ENCODE measurements at regions not wholly inside any gene's neighbourhood (a gene's known extent, or its start where the extent isn't known, plus 50 kb on each side); places are given as distances from the start of the nearest gene placed in this dataset.

DNA sequence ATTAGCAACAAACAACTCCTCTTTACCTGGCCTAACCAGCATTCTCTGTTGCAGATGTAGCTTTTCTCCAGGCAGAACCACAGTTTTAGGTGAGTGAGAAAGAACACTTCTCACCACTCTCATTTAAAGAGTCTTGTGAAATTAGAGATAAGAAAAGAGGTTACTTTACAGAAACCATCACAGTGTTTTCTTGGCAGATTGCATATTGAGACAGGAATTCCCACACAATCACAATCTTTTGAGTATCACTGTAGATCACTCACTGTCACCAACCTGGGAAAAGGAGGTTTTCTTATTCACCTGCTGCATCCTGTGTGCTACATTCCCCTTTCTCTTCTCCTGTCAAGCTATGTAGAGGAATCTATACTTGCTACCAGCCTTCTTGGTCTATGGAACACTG is 574.6 kb downstream of the SLC4A3 start:
- H3K79me2 ChIP-seq (ENCODE audit: control insufficient read depth, insufficient read depth, low read length), result no peaks in the 10 kb centered on the region
- no peak overlapping the region for H3K9ac ChIP-seq (ENCODE audit: low read length)
- no peak overlapping the region for H3K23ac ChIP-seq (ENCODE audit: low read length)
- no peaks in the 10 kb centered on the region for H3K27me3 ChIP-seq (ENCODE audit: insufficient read depth, low read length, poor library complexity)
- no peak for DNase-seq
- no peak overlapping the region for H2BK5ac ChIP-seq (ENCODE audit: low read length)
- H3K79me1 ChIP-seq (ENCODE audit: low read length), result no peaks in the 10 kb centered on the region
- no peak overlapping the region for H3K56ac ChIP-seq (ENCODE audit: low read length)
- no peak overlapping the region for H4K5ac ChIP-seq (ENCODE audit: low read length)
- no peak overlapping the region for H3K4ac ChIP-seq (ENCODE audit: low read depth, low read length)
- H4K8ac ChIP-seq (ENCODE audit: low read depth, low read length), result no peak overlapping the region
- no peak overlapping the region for H3K18ac ChIP-seq (ENCODE audit: low read length)
- no peak overlapping the region for H2BK15ac ChIP-seq (replicated peaks; ENCODE audit: low read depth)
- H2BK120ac ChIP-seq (ENCODE audit: low read depth, low read length), result no peak overlapping the region
- H3K4me3 ChIP-seq (ENCODE audit: low read length), result no peak overlapping the region
- no peaks in the 10 kb centered on the region for H3K36me3 ChIP-seq (ENCODE audit: control insufficient read depth, insufficient read depth, low read length)
- H3K4me1 ChIP-seq (ENCODE audit: control insufficient read depth, low read depth, low read length), result no peaks in the 10 kb centered on the region
- no peak overlapping the region for H2AK5ac ChIP-seq (ENCODE audit: low read length)
- H3K4me2 ChIP-seq (ENCODE audit: low read length), result no peak overlapping the region
- H3K27ac ChIP-seq (ENCODE audit: low read depth, low read length), result no peak overlapping the region

DNA sequence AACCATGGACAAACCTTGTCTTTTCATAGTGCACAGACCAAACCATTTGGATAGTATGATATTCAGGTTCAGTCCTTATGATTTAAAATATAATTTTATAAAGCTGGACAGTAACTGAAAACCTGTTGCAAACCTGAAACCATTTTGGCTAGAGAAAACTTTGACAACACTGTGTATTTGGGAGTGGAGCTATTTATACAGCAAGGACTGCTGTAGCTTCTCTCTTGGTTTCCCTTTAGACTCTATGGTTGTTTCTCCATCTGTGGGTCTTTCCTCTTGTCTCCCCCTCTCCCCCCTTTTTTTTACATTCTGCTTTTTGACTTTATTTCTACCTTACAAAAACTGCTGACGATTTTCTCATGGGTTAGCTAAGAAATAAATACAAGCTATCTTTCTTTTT is 581.7 kb downstream of the SLC4A3 start:
- no peaks in the 10 kb centered on the region for H3K4me1 ChIP-seq (ENCODE audit: control insufficient read depth, low read depth, low read length)
- no CpG with 5 or more reads among the region's 1 CpG for WGBS (ENCODE audit: extremely low coverage, insufficient coverage, low lambda C conversion rate)
- H3K4ac ChIP-seq (ENCODE audit: low read depth, low read length), result no peak overlapping the region
- H2BK15ac ChIP-seq (replicated peaks; ENCODE audit: low read depth), result no peak overlapping the region
- H2BK5ac ChIP-seq (ENCODE audit: low read length), result no peak overlapping the region
- H2AK5ac ChIP-seq (ENCODE audit: low read length), result no peak overlapping the region
- no peak overlapping the region for H4K8ac ChIP-seq (ENCODE audit: low read depth, low read length)
- H2BK120ac ChIP-seq (ENCODE audit: low read depth, low read length), result no peak overlapping the region
- H3K79me2 ChIP-seq (ENCODE audit: control insufficient read depth, insufficient read depth, low read length), result no peaks in the 10 kb centered on the region
- H4K5ac ChIP-seq (ENCODE audit: low read length), result no peak overlapping the region
- no peak overlapping the region for H3K23ac ChIP-seq (ENCODE audit: low read length)
- H3K36me3 ChIP-seq (ENCODE audit: control insufficient read depth, insufficient read depth, low read length), result no peaks in the 10 kb centered on the region
- no peaks in the 10 kb centered on the region for H3K79me1 ChIP-seq (ENCODE audit: low read length)
- no peaks in the 10 kb centered on the region for H3K27me3 ChIP-seq (ENCODE audit: insufficient read depth, low read length, poor library complexity)
- H3K27ac ChIP-seq (ENCODE audit: low read depth, low read length), result no peak overlapping the region
- H3K18ac ChIP-seq (ENCODE audit: low read length), result no peak overlapping the region
- no peak for DNase-seq
- H3K9ac ChIP-seq (ENCODE audit: low read length), result no peak overlapping the region
- no peak overlapping the region for H3K56ac ChIP-seq (ENCODE audit: low read length)
- H3K4me2 ChIP-seq (ENCODE audit: low read length), result no peak overlapping the region
- H3K4me3 ChIP-seq (ENCODE audit: low read length), result no peak overlapping the region

DNA sequence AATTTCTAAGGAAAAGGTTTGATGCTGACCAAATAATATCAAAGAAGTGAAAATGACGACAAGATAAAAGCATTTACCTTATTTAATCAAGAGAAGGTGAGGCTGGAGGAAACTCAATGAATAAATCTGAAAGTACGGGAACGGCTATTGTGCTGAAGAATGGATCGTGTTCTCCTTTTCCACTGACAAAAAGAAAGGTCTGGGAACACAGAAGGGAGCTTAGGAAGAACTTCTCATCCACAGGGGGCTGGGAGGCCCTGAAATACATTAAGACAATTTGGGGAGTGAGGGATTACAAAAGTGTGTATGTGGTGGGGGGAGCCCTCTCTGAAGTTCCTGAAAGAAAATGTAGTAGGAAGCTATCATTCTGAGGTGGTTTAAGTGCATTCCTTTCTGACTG is 582.3 kb downstream of the SLC4A3 start:
- no peak overlapping the region for H3K4me3 ChIP-seq (ENCODE audit: low read length)

DNA sequence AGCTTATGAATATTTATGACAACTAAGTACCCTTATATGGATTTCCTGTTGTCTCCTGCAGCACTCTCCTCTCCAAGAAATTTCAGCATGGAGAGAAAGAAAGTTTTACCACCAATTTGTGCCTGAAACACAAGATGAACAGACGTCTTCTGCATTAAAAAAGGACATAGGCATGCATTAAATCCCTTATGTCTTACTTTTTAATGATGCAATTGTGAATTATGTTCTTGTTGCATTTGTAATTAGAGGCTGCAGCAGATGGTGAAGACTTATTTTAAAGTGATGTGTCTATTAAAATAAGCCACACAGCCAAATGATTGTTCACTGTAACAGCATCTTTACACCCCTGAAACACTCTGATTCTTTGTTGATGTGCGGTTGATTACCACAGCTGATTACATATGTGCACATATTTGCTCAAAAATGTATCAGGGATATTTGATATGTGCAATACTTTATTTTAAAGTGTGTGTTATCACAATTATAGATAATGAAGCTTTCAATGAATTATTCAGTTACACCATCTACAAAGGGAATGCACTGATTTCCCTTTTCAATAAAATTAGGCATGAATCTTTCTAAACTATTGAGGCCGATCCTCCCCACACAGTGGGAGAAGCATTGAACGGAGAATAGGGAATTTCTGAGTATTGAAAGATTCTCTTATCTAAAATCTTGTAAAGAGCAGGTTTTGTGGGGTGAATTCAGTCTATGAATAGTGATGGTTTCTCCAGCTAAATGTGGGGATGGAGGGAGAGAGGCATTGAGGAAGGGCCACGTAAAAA is 585.1 kb downstream of the SLC4A3 start:
- Histone ChIP-seq H3K4me2 (ENCODE audit: low read length) (no peak overlapping the region), H3K4me1 (ENCODE audit: control insufficient read depth, low read depth, low read length) (no peaks in the 10 kb centered on the region), H3K79me2 (ENCODE audit: control insufficient read depth, insufficient read depth, low read length) (no peaks in the 10 kb centered on the region), H3K36me3 (ENCODE audit: control insufficient read depth, insufficient read depth, low read length) (no peaks in the 10 kb centered on the region), H3K56ac (ENCODE audit: low read length) (no peak overlapping the region), H3K27me3 (ENCODE audit: insufficient read depth, low read length, poor library complexity) (no peaks in the 10 kb centered on the region), H2BK120ac (ENCODE audit: low read depth, low read length) (no peak overlapping the region), H3K9ac (ENCODE audit: low read length) (no peak overlapping the region), H3K27ac (ENCODE audit: low read depth, low read length) (no peak overlapping the region), H3K4ac (ENCODE audit: low read depth, low read length) (no peak overlapping the region), H4K8ac (ENCODE audit: low read depth, low read length) (no peak overlapping the region), H3K18ac (ENCODE audit: low read length) (no peak overlapping the region), H3K79me1 (ENCODE audit: low read length) (no peaks in the 10 kb centered on the region), H2AK5ac (ENCODE audit: low read length) (no peak overlapping the region), H2BK15ac (replicated peaks; ENCODE audit: low read depth) (no peak overlapping the region), H4K5ac (ENCODE audit: low read length) (no peak overlapping the region), H2BK5ac (ENCODE audit: low read length) (no peak overlapping the region), H3K4me3 (ENCODE audit: low read length) (no peak overlapping the region), H3K23ac (ENCODE audit: low read length) (no peak overlapping the region)
- DNase-seq, result no peak
- WGBS (ENCODE audit: extremely low coverage, insufficient coverage, low lambda C conversion rate), result no CpG with 5 or more reads among the region's 5 CpGs

More for the DNA sequence above, 582.3 kb downstream of the SLC4A3 start:
- Histone ChIP-seq H3K79me1 (ENCODE audit: low read length) (no peaks in the 10 kb centered on the region), H2BK5ac (ENCODE audit: low read length) (no peak overlapping the region), H2BK15ac (replicated peaks; ENCODE audit: low read depth) (no peak overlapping the region), H3K36me3 (ENCODE audit: control insufficient read depth, insufficient read depth, low read length) (no peaks in the 10 kb centered on the region), H3K18ac (ENCODE audit: low read length) (no peak overlapping the region), H3K4ac (ENCODE audit: low read depth, low read length) (no peak overlapping the region), H3K23ac (ENCODE audit: low read length) (no peak overlapping the region), H2BK120ac (ENCODE audit: low read depth, low read length) (no peak overlapping the region), H3K27me3 (ENCODE audit: insufficient read depth, low read length, poor library complexity) (no peaks in the 10 kb centered on the region), H3K9ac (ENCODE audit: low read length) (no peak overlapping the region), H4K8ac (ENCODE audit: low read depth, low read length) (peak overlapping the region; percentile 81), H3K79me2 (ENCODE audit: control insufficient read depth, insufficient read depth, low read length) (no peaks in the 10 kb centered on the region), H3K56ac (ENCODE audit: low read length) (no peak overlapping the region), H3K27ac (ENCODE audit: low read depth, low read length) (no peak overlapping the region), H4K5ac (ENCODE audit: low read length) (no peak overlapping the region), H3K4me1 (ENCODE audit: control insufficient read depth, low read depth, low read length) (no peaks in the 10 kb centered on the region), H2AK5ac (ENCODE audit: low read length) (no peak overlapping the region), H3K4me2 (ENCODE audit: low read length) (no peak overlapping the region)
- WGBS (ENCODE audit: extremely low coverage, insufficient coverage, low lambda C conversion rate), result no CpG with 5 or more reads among the region's 4 CpGs
- DNase-seq, result no peak

DNA sequence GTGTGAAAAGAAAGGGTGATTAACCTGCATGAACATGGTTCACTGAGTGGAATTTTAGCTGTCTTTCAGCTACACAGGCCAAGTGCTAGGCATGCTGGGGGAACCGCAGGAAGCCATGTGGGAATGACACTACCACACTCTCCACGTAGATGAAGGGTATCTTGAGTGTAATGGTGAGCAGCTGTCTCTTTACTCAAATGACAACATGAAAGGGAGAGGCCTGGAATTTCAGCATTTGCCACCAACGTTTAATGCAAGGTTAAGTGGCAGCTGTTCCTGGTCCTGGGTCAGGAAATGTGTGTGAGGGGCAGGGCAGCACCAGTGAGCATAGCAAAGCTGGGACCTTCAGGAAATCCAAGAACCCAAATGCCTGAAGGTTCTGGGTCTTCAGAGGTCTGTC is 588.4 kb downstream of the SLC4A3 start:
- H3K4me2 ChIP-seq (ENCODE audit: low read length), result no peak overlapping the region
- no peaks in the 10 kb centered on the region for H3K79me1 ChIP-seq (ENCODE audit: low read length)
- no peak overlapping the region for H3K4me3 ChIP-seq (ENCODE audit: low read length)
- H4K5ac ChIP-seq (ENCODE audit: low read length), result no peak overlapping the region
- no peak overlapping the region for H2BK15ac ChIP-seq (replicated peaks; ENCODE audit: low read depth)
- H2BK5ac ChIP-seq (ENCODE audit: low read length), result no peak overlapping the region
- no peak for DNase-seq
- no peaks in the 10 kb centered on the region for H3K36me3 ChIP-seq (ENCODE audit: control insufficient read depth, insufficient read depth, low read length)
- H3K9ac ChIP-seq (ENCODE audit: low read length), result no peak overlapping the region
- no peaks in the 10 kb centered on the region for H3K79me2 ChIP-seq (ENCODE audit: control insufficient read depth, insufficient read depth, low read length)
- no peak overlapping the region for H3K4ac ChIP-seq (ENCODE audit: low read depth, low read length)
- H3K4me1 ChIP-seq (ENCODE audit: control insufficient read depth, low read depth, low read length), result no peaks in the 10 kb centered on the region
- no peak overlapping the region for H3K27ac ChIP-seq (ENCODE audit: low read depth, low read length)
- H3K23ac ChIP-seq (ENCODE audit: low read length), result no peak overlapping the region
- no peak overlapping the region for H3K18ac ChIP-seq (ENCODE audit: low read length)
- no peak overlapping the region for H4K8ac ChIP-seq (ENCODE audit: low read depth, low read length)
- H3K56ac ChIP-seq (ENCODE audit: low read length), result no peak overlapping the region
- WGBS (ENCODE audit: extremely low coverage, insufficient coverage, low lambda C conversion rate), result no CpG with 5 or more reads among the region's 3 CpGs
- H2AK5ac ChIP-seq (ENCODE audit: low read length), result no peak overlapping the region
- H2BK120ac ChIP-seq (ENCODE audit: low read depth, low read length), result no peak overlapping the region
- no peaks in the 10 kb centered on the region for H3K27me3 ChIP-seq (ENCODE audit: insufficient read depth, low read length, poor library complexity)

DNA sequence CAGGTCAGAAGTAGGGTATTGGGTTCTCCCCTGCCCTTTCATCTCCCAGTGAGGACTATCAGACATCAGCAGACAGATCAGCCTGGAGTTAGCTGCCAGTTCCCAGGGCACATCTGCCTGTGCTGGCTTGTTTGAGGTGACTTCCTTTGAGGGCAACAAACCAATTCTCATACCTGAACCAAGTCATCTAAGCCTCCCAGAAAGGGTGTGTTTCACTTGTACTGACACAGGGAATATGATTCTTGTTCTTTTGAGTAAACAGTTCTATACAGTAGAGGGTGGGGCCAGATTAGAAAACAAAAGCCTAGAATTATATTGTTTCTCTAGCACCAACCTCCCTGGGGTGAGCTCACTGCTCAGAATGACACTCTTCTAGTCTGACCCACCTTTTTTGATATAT is 591.9 kb downstream of the SLC4A3 start:
- Histone ChIP-seq H4K5ac (ENCODE audit: low read length) (no peak overlapping the region), H3K23ac (ENCODE audit: low read length) (no peak overlapping the region), H2BK120ac (ENCODE audit: low read depth, low read length) (no peak overlapping the region), H3K79me1 (ENCODE audit: low read length) (no peaks in the 10 kb centered on the region), H2BK5ac (ENCODE audit: low read length) (no peak overlapping the region), H3K4ac (ENCODE audit: low read depth, low read length) (no peak overlapping the region), H4K8ac (ENCODE audit: low read depth, low read length) (no peak overlapping the region), H3K36me3 (ENCODE audit: control insufficient read depth, insufficient read depth, low read length) (no peaks in the 10 kb centered on the region), H2AK5ac (ENCODE audit: low read length) (no peak overlapping the region), H3K27ac (ENCODE audit: low read depth, low read length) (no peak overlapping the region), H3K18ac (ENCODE audit: low read length) (no peak overlapping the region), H3K4me2 (ENCODE audit: low read length) (no peak overlapping the region), H2BK15ac (replicated peaks; ENCODE audit: low read depth) (no peak overlapping the region), H3K79me2 (ENCODE audit: control insufficient read depth, insufficient read depth, low read length) (no peaks in the 10 kb centered on the region), H3K4me1 (ENCODE audit: control insufficient read depth, low read depth, low read length) (no peaks in the 10 kb centered on the region), H3K4me3 (ENCODE audit: low read length) (no peak overlapping the region), H3K56ac (ENCODE audit: low read length) (no peak overlapping the region), H3K9ac (ENCODE audit: low read length) (no peak overlapping the region), H3K27me3 (ENCODE audit: insufficient read depth, low read length, poor library complexity) (no peaks in the 10 kb centered on the region)
- DNase-seq, result no peak

All from mesendoderm (in vitro differentiated cells).